ENCODE measurements at regions not wholly inside any gene's neighbourhood (a gene's known extent, or its start where the extent isn't known, plus 50 kb on each side); places are given as distances from the start of the nearest gene placed in this dataset.

GRCh38 chr2:17272652-17273525, 245.4 kb downstream of the RAD51AP2 start:
- Mint-ChIP-seq H3K9me3 (peaks cover 8% of the 10 kb centered on the region), H3K4me3 (no peak overlapping the region), H3K36me3 (ENCODE audit: low read depth) (no peaks in the 10 kb centered on the region), H3K27ac (no peak overlapping the region), H3K27me3 (ENCODE audit: insufficient read depth) (no peaks in the 10 kb centered on the region), H3K4me1 (peaks cover 3% of the 10 kb centered on the region)
- H3K36me3 ChIP-seq (ENCODE audit: control insufficient read depth, insufficient read depth, low read length) = no peaks in the 10 kb centered on the region
- no peaks in the 10 kb centered on the region for H3K27me3 ChIP-seq (ENCODE audit: control insufficient read depth, insufficient read depth, low read length, poor library complexity, severe bottlenecking)
- TF ChIP-seq CTCF (conservative IDR thresholded peaks at IDR 0.05) = no peak
- H3K27ac ChIP-seq (ENCODE audit: low read depth, low read length) = no peak overlapping the region
- peaks cover 9% of the 10 kb centered on the region for H3K9me3 ChIP-seq (ENCODE audit: control insufficient read depth, low read length)
- H3K9ac ChIP-seq (ENCODE audit: extremely low read depth, low read length, poor library complexity, severe bottlenecking) = no peak overlapping the region
- no peak overlapping the region for H3K4me3 ChIP-seq (ENCODE audit: low read length)
- 88 to 100% methylated on average over 5 to 8 of the region's 8 CpGs for WGBS, 2 experiments (ENCODE audit: insufficient coverage in 1 of 2, insufficient read length in 1 of 2)
- peaks cover 2% of the 10 kb centered on the region for H3K4me1 ChIP-seq (ENCODE audit: control insufficient read depth, insufficient read depth, low read length)
- no peak for DNase-seq

GRCh38 chr2:17272170-17272569, 246.1 kb downstream of the RAD51AP2 start:
- 90% methylated on average over 1 of the region's 1 CpG; no CpG with 5 or more reads in 1 of the 2 experiments for WGBS, 2 experiments (ENCODE audit: insufficient coverage in 1 of 2, insufficient read length in 1 of 2)
- no peaks in the 10 kb centered on the region for H3K27me3 ChIP-seq (ENCODE audit: control insufficient read depth, insufficient read depth, low read length, poor library complexity, severe bottlenecking)
- no peak for TF ChIP-seq CTCF (conservative IDR thresholded peaks at IDR 0.05)
- no peak overlapping the region for H3K27ac ChIP-seq (ENCODE audit: low read depth, low read length)
- H3K4me1 ChIP-seq (ENCODE audit: control insufficient read depth, insufficient read depth, low read length) = peaks cover 5% of the 10 kb centered on the region
- H3K27ac Mint-ChIP-seq = no peak overlapping the region
- no peak overlapping the region for H3K4me3 ChIP-seq (ENCODE audit: low read length)
- H3K4me3 Mint-ChIP-seq = no peak overlapping the region
- no peak for DNase-seq
- no peaks in the 10 kb centered on the region for H3K36me3 ChIP-seq (ENCODE audit: control insufficient read depth, insufficient read depth, low read length)
- H3K9me3 Mint-ChIP-seq = peaks cover 8% of the 10 kb centered on the region
- no peaks in the 10 kb centered on the region for H3K36me3 Mint-ChIP-seq (ENCODE audit: low read depth)
- H3K4me1 Mint-ChIP-seq = peaks cover 3% of the 10 kb centered on the region
- H3K9ac ChIP-seq (ENCODE audit: extremely low read depth, low read length, poor library complexity, severe bottlenecking) = no peak overlapping the region
- no peaks in the 10 kb centered on the region for H3K27me3 Mint-ChIP-seq (ENCODE audit: insufficient read depth)
- H3K9me3 ChIP-seq (ENCODE audit: control insufficient read depth, low read length) = peaks cover 9% of the 10 kb centered on the region

GRCh38 chr2:17271416-17271815, 246.8 kb downstream of the RAD51AP2 start:
- H3K27me3 ChIP-seq (ENCODE audit: control insufficient read depth, insufficient read depth, low read length, poor library complexity, severe bottlenecking) = no peaks in the 10 kb centered on the region
- H3K4me1 Mint-ChIP-seq = peaks cover 3% of the 10 kb centered on the region
- H3K4me3 Mint-ChIP-seq = no peak overlapping the region
- H3K9me3 Mint-ChIP-seq = peaks cover 3% of the 10 kb centered on the region
- 94 to 97% methylated on average over 4 of the region's 4 CpGs for WGBS, 2 experiments (ENCODE audit: insufficient coverage in 1 of 2, insufficient read length in 1 of 2)
- H3K9me3 ChIP-seq (ENCODE audit: control insufficient read depth, low read length) = peaks cover 9% of the 10 kb centered on the region
- no peaks in the 10 kb centered on the region for H3K27me3 Mint-ChIP-seq (ENCODE audit: insufficient read depth)
- H3K4me1 ChIP-seq (ENCODE audit: control insufficient read depth, insufficient read depth, low read length) = peaks cover 5% of the 10 kb centered on the region
- H3K9ac ChIP-seq (ENCODE audit: extremely low read depth, low read length, poor library complexity, severe bottlenecking) = no peak overlapping the region
- no peaks in the 10 kb centered on the region for H3K36me3 ChIP-seq (ENCODE audit: control insufficient read depth, insufficient read depth, low read length)
- H3K27ac Mint-ChIP-seq = no peak overlapping the region
- TF ChIP-seq CTCF (conservative IDR thresholded peaks at IDR 0.05) = no peak
- H3K4me3 ChIP-seq (ENCODE audit: low read length) = no peak overlapping the region
- no peaks in the 10 kb centered on the region for H3K36me3 Mint-ChIP-seq (ENCODE audit: low read depth)
- DNase-seq = no peak
- H3K27ac ChIP-seq (ENCODE audit: low read depth, low read length) = no peak overlapping the region

Measured in endodermal cell (in vitro differentiated cells).